Stomach (tissue), 8 donors: ENCODE measurements at regions not wholly inside any gene's neighbourhood (a gene's known extent, or its start where the extent isn't known, plus 50 kb on each side); places are given as distances from the start of the nearest gene placed in this dataset.
A peak's percentile ranks its signal among the peaks of the same experiment; 100 is the strongest.

Experiments
- DNase-seq, 2 donors: peaks; one replicate each; pipeline versions ENCODE4 v3.0.0 to v3.0.0-alpha.2; 2013 to 2019
- H3K27ac ChIP-seq, 5 donors: fragments of 200-600 bp in 4 of 5; sonication (generic) in 4 of 5; one replicate each; pipeline ENCODE4 v1.5.1; 2013 to 2019; ENCODE audit warnings: mild to moderate bottlenecking in 1 of 5, moderate library complexity in 1 of 5
- H3K27me3 ChIP-seq, 3 donors: fragments of 200-600 bp; sonication (generic); one replicate each; pipeline ENCODE4 v1.5.1; 2017 to 2019; ENCODE audit warnings: mixed run types in 1 of 3
- H3K36me3 ChIP-seq, 4 donors: fragments of 200-600 bp; sonication (generic); 1 replicate in 3 of 4; 2 replicates in 1 of 4; pipeline ENCODE4 v1.5.1; 2016 to 2019
- H3K4me1 ChIP-seq, 4 donors: fragments of 200-600 bp; sonication (generic); one replicate each; pipeline ENCODE4 v1.5.1; 2016 to 2019
- H3K4me3 ChIP-seq, 4 donors: fragments of 200-600 bp; sonication (generic) in 3 of 4; one replicate each; pipeline ENCODE4 v1.5.1; 2016 to 2019; ENCODE audit warnings: mild to moderate bottlenecking in 1 of 4
- H3K9me3 ChIP-seq, 4 donors: fragments of 200-600 bp; sonication (generic); one replicate each; pipeline ENCODE4 v1.5.1; 2016 to 2019
- EP300 ChIP-seq: sonication (generic); formaldehyde crosslinking; IDR thresholded peaks from one replicate; pipeline ENCODE4 v1.6.1; 2017; ENCODE audit warnings: antibody characterized with exemption
- POLR2A ChIP-seq, 4 donors: fragments of 450-650 bp; IDR thresholded peaks; one replicate each; pipeline ENCODE4 v1.6.1; 2016; ENCODE audit warnings: antibody characterized with exemption in 4 of 4, control low read depth in 2 of 4, mild to moderate bottlenecking in 1 of 4, moderate library complexity in 1 of 4
- POLR2AphosphoS5 ChIP-seq, 3 donors: sonication (generic); formaldehyde crosslinking; IDR thresholded peaks; one replicate each; pipeline ENCODE4 v1.6.1; 2016; ENCODE audit warnings: antibody characterized with exemption in 3 of 3
- WGBS, 5 donors: extraction: QIAGEN DNeasy Blood & Tissue Kit in 3 of 5; methylation state at CpG; one replicate each; pipeline versions ENCODE4 v1.1.5 to v1.1.7; 2013 to 2018; 5-methylcytosine and 5-hydroxymethylcytosine counted together
- intact Hi-C: fragments of 100-400 bp; cut with DNase I; formaldehyde crosslinking; loops from one replicate; pipeline ENCODE4 v1.15.1; 2023; ENCODE audit warnings: low total_unique reads
- TF ChIP-seq, protein P1 (sequence below), 7 experiments: fragments of 450-650 bp in 4 of 7; fragments of 200-600 bp in 3 of 7; sonication (generic) in 3 of 7; IDR thresholded peaks; one replicate each; pipeline ENCODE4 v1.5.1; 2016 to 2019; ENCODE audit warnings: antibody characterized with exemption in 7 of 7, control low read depth in 2 of 7, mild to moderate bottlenecking in 1 of 7
- donor health status: healthy with polysubstance abuse.
- donor health status: Bipolar disorder and iron deficiency.
- donor health status: healthy.

DNA sequence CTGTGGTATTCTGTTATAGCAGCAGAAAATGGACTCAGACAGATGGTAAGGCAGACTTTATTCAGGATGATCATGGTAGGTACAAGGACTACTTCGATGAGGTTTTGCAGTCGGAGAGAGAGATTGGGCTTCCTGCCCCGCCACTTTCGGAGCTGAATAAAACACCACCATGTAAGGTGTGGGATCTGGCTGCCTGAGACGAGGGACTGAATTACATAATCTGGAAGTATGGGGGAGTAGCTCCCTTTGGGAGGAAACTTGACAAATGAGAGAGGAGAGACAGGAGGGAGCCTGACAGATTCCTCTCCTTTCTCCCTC lies 255.5 kb upstream of the GATB start:
- H3K27ac ChIP-seq, result no peak overlapping the region
- no peaks in the 10 kb centered on the region for H3K36me3 ChIP-seq
- DNase-seq, result no peak
- H3K4me3 ChIP-seq, result no peak overlapping the region
- H3K27me3 ChIP-seq, result no peaks in the 10 kb centered on the region
- intact Hi-C loops, result no loop called here
- no peaks in the 10 kb centered on the region for H3K4me1 ChIP-seq
- WGBS, 5 donors, result 82 to 92% (median 87%) methylated on average over 5 of the region's 5 CpGs
- no peak for TF ChIP-seq EP300
- TF ChIP-seq POLR2AphosphoS5 (IDR thresholded peaks at IDR 0.05), result no peak
- TF ChIP-seq, protein P1, sequence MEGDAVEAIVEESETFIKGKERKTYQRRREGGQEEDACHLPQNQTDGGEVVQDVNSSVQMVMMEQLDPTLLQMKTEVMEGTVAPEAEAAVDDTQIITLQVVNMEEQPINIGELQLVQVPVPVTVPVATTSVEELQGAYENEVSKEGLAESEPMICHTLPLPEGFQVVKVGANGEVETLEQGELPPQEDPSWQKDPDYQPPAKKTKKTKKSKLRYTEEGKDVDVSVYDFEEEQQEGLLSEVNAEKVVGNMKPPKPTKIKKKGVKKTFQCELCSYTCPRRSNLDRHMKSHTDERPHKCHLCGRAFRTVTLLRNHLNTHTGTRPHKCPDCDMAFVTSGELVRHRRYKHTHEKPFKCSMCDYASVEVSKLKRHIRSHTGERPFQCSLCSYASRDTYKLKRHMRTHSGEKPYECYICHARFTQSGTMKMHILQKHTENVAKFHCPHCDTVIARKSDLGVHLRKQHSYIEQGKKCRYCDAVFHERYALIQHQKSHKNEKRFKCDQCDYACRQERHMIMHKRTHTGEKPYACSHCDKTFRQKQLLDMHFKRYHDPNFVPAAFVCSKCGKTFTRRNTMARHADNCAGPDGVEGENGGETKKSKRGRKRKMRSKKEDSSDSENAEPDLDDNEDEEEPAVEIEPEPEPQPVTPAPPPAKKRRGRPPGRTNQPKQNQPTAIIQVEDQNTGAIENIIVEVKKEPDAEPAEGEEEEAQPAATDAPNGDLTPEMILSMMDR (IDR thresholded peaks at IDR 0.05), result no peak
- no peak for TF ChIP-seq POLR2A (IDR thresholded peaks at IDR 0.05)
- peaks cover 0 to 8% (median 4%) of the 10 kb centered on the region in 4 donors for H3K9me3 ChIP-seq

DNA sequence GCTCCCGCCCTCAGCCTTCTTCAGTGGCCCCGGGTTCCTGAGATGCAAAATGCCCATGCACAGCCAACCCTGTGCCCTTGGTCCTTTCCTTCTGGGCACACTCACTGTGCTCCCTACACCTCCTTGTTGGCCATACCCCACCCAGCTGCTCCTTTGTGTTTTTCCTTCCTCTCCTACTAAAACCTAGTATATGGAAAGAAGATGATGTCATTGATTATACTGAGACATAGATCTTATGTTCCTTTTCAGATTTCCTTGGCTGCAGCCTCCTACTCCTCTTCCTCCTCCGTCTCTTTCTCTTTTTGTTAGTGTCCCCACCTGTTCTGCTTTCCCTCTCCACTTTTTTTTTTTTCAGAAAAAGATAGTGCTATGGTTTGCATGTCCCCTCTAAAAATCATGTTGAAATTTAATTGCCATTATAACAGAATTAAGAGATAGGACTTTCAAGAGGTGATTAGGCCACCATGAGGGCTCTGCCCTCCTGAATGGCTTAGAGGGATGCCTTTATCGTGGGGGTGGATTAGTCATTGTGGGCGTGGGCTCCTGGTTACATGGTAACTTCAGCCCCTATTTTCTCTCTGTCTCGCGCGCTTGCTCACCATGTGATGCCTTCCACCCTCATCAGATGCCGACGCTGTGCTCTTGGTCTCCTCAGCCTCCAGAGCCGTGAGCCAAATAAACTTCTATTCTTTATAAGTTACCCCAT lies 254.9 kb upstream of the GATB start:
- TF ChIP-seq POLR2AphosphoS5 (IDR thresholded peaks at IDR 0.05) (no peak), POLR2A (IDR thresholded peaks at IDR 0.05) (no peak), EP300 (no peak)
- TF ChIP-seq, protein P1 (IDR thresholded peaks at IDR 0.05), result no peak
- intact Hi-C loops, result no loop called here
- no peak overlapping the region for H3K4me3 ChIP-seq
- 79 to 88% (median 84%) methylated on average over 11 of the region's 11 CpGs for WGBS, 5 donors
- H3K27ac ChIP-seq, result no peak overlapping the region
- peaks cover 0 to 1% (median under 1%) of the 10 kb centered on the region in 4 donors for H3K4me1 ChIP-seq
- H3K27me3 ChIP-seq, result no peaks in the 10 kb centered on the region
- no peak for DNase-seq
- peaks cover 0 to 8% (median 4%) of the 10 kb centered on the region in 4 donors for H3K9me3 ChIP-seq
- H3K36me3 ChIP-seq, result no peaks in the 10 kb centered on the region

DNA sequence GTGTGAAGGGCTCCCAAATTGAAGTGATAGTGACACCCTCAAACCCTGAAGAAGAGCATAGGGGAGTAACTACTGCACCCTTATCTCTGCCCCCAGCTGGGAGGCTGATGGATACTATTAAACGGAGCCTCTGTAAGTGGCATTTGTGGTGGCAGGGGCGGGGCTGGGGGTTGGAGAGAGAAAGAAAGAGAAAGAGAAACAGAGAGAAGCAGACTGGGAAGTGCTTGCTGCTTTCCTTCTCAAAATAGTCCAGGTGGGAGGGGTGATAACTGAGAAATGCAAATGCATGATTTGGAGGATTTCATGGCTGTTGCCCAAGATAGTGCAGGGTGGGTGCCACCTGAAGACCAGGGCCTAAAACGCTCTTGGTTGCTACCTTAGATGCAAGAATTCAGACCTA lies 253.5 kb upstream of the GATB start:
- no peaks in the 10 kb centered on the region for H3K36me3 ChIP-seq
- no peak overlapping the region for H3K4me3 ChIP-seq
- no peak for TF ChIP-seq POLR2AphosphoS5 (IDR thresholded peaks at IDR 0.05)
- TF ChIP-seq, protein P1 (IDR thresholded peaks at IDR 0.05), result no peak
- TF ChIP-seq POLR2A (IDR thresholded peaks at IDR 0.05), result no peak
- no peak for TF ChIP-seq EP300
- no peak overlapping the region for H3K27ac ChIP-seq
- peak in 1 of 2 donors; percentile 9 for DNase-seq
- peaks cover 0 to 9% (median 3%) of the 10 kb centered on the region in 4 donors for H3K4me1 ChIP-seq
- H3K27me3 ChIP-seq, result no peaks in the 10 kb centered on the region
- intact Hi-C loops, result no loop called here
- H3K9me3 ChIP-seq, result peaks cover 0 to 8% (median 4%) of the 10 kb centered on the region in 4 donors
- WGBS, 5 donors, result 42 to 64% (median 49%) methylated on average over 3 of the region's 3 CpGs

DNA sequence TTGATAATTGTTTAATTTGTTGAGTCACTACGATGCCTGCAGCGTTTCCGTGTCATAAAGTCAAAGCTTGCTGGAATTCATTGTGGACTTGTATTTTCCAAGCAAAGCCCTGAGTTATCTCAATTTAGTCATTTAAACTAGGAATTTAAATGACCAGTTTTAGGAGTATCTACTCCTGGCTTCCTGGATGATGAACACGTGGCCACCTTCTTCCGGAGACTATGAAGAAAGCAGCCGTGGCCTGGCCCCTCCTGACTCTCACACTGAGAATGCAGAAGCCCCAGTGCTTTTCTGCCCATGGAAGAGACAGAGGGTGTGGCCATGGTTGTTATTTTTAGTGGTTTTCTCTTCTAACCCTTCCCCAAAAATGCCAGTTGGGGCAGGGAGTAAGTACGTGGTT lies 250.7 kb upstream of the GATB start:
- 70 to 90% (median 83%) methylated on average over 7 of the region's 7 CpGs for WGBS, 5 donors
- no peak overlapping the region for H3K27ac ChIP-seq
- peaks cover 0 to 9% (median 3%) of the 10 kb centered on the region in 4 donors for H3K4me1 ChIP-seq
- H3K36me3 ChIP-seq, result no peaks in the 10 kb centered on the region
- TF ChIP-seq, protein P1 (IDR thresholded peaks at IDR 0.05), result no peak
- no peak for TF ChIP-seq POLR2A (IDR thresholded peaks at IDR 0.05)
- intact Hi-C loops, result no loop called here
- DNase-seq, result no peak
- H3K27me3 ChIP-seq, result peaks cover 0 to 5% (median 0%) of the 10 kb centered on the region in 3 donors
- peaks cover 0 to 8% (median 4%) of the 10 kb centered on the region in 4 donors for H3K9me3 ChIP-seq
- no peak overlapping the region for H3K4me3 ChIP-seq
